HG03378 (cell line): ENCODE measurements at regions not wholly inside any gene's neighbourhood (a gene's known extent, or its start where the extent isn't known, plus 50 kb on each side); places are given as distances from the start of the nearest gene placed in this dataset.

ENCODE experiments used
- ATAC-seq: cut with Tn5 transposase; IDR thresholded peaks from one replicate; pipeline ENCODE4 v1.9.1; 2021; ENCODE audit warnings: mild to moderate bottlenecking, moderate library complexity; ENCODE audit not compliant: unreplicated experiment

DNA sequence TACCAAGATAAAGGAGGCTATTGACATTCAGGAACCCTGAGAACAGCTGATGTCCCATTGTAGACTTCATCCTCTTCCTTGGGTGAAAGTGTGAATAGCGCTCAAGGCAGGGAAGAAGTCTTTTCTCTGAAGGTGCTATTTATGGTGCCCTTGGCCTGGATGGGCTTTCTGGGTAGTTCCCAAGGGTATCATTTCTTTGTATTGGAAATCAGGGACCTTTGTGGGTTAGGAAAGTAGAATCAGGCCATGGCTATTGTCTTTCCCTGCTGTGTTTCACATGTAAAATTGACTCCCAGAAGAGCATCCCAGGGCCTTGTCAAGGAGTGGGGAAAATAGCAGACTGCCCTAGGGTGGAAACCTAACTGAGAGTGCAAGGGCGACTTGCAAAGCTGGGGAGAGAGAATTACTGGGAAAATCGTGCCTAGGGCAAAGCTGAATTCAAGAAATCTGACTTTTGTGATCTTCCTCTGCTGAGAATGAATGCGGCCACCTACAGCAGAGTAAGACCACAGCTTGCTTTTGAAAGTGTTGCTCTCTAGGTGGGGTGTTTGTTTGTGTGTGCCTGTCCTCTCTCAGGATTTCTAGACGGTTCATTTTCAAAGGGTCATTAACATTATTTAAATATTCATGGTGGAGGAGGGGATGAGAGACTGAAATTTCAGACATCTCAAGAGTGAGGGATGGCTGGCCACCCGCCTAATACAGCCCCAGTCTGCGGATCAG, 160.6 kb downstream of the C9orf152 start:
- ATAC-seq = no peak

DNA sequence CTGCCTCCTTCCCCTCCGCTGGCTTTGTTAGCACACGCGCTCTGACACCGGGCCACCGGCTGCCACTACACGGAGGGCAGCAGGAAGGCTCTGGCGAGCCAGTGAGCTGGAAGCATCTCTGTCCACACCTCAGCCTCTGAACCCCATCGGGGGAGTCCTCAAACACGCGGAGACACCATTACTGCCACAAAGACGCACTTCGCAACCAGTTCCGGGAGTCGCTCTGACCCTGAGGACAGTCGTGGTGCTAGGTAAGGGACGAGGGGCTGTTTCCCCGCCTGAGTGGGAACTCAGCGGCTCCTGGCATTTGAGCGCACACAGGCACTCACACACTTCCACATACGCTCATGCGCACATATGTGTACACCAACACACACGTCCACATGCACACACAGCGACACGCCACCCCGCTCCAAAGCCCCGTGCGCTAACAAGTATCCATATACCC, 160.0 kb downstream of the C9orf152 start:
- peak; percentile 31 for ATAC-seq

DNA sequence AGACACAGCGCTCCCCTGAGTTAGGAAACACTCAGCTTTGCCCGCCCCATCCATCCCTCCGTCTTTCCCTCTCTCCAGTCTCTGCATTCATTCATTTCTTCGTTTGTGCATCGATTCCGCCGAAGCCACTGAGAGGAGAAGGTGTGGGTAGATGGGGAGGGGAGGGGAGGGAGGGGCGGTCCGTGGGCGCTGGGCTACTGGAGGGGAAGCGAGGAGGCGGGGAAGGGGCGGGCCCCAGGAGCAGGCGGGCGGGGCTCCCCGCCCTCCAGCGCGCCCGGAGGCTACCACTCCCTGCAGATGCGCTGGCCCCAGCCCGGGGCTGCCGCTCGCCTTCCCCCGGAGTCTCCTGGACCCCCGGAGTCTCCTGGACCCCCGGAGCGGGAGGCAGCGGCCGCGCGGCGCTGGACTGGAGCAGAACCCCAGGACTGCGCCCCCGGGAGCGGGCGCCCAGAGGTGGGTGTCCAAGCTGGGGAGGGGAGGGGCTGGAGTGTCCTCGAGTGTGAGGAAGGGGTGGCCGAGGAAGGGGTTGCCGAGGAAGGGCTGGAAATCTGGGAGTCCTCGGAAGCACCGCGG, 159.5 kb downstream of the C9orf152 start:
- peak; percentile 26 for ATAC-seq

DNA sequence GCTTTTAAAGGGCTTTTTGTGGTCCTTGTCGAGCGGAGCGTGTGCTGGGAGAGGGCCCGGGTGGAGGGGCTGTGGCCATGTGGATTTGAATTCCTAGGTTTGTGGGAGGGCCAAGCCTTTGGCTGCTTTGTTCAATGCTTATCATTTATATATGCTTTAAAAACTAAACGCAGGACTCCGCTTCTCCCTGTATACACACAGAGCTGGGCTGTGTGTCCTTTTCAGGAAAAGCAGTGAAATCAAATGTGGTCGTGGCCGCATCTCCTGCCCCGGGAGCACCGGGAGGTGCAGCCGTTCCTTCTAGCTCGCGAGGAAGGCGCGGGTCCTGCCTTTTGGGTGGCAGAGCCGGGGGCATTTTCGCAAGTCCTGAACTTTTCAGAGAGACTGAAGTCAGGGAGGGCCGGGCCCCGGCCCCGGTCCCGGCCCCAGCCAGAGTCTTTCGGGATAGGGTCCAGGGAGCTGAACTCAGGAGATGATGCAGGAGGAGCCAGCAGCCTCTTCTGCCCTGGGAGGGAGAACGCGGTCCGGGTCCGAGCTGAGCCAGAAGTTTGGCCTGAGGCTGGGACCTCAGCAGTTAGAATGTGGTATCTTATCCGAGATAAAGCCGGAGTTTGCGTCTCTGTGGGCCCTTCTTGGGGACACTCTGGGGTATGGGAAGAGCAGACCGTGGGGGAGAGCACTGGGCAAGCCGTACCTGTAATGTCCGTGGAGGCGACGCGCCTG, 158.8 kb downstream of the C9orf152 start:
- peak; percentile 7 for ATAC-seq

DNA sequence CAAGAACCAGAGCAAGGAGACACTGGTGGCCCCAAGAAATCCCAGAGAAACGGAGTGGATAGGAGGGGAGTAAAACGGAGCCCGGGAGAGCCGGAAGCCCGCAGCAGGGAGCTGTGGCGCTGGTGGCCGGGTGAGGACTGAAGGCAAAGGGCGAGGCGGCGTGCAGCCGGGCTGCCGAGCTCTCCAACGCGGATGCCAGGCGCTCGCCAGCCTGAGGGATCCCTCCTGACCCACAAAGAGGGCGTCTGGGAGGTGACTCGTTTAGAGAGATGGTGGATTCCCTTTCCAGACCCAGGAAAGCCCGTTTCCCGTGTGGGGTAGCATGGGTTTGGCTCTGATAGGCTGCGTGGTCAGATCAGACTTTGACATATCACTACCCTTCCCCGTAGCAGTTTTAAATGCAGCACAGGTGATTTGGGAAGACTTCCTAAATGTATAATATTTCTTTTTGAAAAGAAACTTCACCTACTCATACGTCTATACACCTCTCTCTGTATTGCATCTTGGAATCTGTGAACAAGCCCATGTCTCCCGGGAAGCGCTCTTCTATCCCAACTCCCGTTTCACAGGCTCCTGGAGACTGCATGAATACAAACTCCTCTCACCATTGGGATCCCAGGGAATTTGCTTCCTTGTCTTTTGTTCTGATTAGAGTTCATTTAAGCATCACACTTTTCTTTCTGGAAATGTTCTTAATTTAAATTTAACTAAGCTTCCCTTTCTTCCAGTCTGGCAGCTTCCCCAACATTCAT, 158.1 kb downstream of the C9orf152 start:
- no peak for ATAC-seq

DNA sequence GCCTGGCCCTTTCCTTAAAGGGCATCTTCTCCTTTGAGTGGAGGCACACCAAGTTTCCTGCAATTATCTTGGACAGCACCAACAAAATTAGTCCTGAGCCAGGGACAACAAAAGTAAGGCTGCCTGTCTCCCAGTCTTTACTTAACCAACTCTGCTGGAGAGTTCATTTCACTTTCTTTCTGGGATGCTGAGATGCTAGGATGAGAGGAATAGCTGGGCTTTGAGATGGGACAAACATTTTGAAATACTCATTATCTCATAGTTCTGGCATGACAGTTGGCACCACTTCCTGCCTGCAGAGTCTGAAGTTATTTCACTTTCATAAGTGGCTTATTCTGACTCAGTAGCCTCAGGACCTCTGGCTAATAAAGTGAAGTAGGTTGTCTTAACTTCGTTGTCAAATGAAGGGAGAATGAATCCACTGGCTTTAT, 157.0 kb downstream of the C9orf152 start:
- peak; percentile 72 for ATAC-seq

DNA sequence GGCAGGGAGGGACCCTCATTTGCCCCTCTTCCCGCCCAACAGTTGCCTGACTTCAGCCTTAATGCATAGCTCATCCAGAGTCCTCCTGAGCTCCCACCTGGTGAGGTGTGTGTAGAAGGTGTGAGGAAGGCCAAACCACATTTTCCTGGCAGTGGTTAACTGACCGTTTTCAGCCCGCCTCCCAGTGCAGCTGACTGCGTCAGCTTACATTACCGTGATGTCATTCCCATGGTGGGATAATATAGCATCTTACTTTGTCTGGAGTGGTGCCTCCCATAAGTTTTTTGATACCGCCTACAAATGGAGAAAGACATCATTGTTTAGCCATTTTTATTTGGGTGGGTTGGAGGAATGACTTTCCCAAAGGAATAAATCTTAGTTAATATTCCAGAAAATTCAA, 151.9 kb downstream of the C9orf152 start:
- no peak for ATAC-seq

DNA sequence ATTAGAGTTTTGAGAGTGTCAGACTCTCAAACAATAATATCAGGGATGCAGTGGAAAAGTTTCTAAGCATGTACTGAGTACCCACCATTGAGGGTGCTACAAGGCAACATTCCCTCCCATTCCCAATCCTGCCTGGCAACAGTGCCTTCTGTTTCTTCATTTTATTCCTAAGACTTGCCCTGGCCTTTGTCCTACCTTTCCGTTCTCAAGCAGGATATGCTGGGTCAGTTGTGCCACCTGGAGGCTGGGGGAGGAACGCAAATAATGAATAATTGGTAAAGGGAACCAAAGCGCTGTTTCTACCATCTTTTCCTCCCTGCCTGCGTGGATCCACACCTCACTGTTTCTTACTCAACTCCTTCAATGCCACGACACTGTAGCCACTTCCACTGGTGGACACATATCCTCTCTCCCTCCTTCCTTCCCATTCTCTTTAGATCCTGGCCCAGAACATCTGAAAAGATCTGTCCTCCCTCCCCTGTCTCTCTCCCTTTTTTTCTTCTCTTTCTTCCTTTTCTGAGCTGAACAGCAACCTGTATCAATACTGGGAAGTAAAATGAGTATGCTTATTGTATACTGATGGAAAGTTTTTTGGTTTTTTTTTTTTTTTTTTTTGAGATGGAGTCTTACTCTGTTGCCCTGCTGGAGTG, 149.5 kb downstream of the C9orf152 start:
- no peak for ATAC-seq

DNA sequence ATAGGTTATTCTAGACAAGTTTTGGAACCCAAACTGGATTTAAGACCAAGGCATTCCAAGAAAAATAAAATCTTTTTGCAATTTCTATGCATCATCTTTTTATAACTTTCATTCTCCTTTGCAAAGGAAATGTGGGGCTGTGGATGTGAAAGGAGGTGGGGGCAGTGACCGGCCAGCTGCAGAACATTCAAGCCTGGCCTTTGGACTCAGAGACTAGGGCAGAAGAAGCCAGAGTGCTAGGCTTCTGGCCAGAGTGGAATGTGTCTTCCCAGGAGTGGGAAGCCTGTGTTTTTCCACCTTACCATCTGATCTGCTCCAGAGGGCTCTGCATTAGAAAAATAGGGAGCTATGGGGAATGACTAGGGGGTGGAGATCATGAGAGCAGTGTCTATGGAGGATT, 148.5 kb downstream of the C9orf152 start:
- no peak for ATAC-seq

DNA sequence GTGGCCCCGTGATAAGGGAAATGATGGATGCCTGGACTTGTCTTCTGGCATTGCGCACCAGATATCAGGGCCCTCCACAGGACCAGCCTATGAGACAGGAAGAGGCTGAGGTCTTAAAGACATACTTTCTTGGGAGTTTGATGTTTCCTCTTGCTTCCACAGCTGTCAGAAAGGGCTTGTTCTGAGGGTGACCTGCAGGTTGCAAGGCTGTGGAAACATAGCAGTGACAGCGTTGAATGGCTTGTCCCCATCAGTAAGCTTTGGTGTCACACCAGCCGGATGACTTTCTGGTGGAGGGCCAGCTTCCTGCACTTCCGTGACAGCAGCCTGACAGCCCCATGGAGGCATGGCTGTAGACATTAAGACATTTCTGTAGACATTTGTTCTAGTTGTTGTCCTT, 143.2 kb downstream of the C9orf152 start:
- ATAC-seq = no peak

DNA sequence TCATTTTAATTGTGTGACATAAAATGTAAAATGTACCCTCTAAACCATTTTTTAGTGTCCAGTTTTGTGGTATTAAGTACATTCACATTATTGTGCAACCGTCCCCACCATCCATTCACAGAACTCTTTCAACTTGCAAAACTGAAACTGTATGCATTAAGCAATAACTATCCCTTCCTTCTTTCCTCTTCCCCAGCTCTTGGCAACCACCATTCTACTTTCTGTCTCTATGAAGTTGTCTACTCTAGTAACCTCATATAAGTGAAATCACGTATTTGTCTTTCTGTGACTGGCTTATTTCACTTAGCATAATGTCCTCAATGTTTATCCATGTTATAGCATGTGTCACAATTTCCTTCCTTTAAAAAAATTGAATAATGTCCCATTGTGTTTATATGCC, 142.4 kb downstream of the C9orf152 start:
- ATAC-seq = peak; percentile 70

DNA sequence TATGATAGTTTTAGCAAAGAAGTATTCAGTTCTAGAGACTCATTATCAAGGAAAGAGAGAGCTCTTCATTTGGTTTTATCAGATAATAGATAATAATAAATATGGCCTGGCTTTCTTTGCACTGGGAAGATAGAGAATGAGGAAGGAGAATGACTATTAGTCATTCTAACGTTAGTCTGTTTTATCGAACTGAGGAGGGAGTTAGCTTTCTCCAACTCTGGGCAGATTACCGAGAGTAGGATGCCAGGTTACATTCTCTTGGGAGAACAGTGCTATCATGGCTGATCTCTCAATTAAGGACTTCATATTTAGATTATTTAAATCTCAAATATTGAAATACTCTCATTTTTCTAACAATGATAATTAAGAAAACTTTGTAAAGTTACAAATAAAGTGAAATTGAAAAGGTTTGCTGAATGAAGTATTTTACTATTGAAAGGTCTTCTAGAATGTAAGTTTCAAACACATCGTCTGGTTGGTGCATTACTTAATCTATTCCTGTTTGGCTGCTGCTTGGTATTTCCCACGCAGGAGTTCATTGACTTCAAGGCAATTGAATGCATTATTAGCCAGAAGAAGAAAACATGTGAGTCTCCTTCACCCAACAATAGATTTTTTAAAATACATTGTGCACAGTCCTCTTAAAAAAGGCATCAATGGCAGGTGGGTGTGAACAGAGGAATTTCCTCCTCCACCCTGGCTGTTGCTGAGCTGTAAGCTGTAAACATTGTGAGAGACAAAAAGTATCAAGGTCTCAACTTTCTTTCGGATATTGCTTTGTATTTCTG, 140.8 kb downstream of the C9orf152 start:
- no peak for ATAC-seq

DNA sequence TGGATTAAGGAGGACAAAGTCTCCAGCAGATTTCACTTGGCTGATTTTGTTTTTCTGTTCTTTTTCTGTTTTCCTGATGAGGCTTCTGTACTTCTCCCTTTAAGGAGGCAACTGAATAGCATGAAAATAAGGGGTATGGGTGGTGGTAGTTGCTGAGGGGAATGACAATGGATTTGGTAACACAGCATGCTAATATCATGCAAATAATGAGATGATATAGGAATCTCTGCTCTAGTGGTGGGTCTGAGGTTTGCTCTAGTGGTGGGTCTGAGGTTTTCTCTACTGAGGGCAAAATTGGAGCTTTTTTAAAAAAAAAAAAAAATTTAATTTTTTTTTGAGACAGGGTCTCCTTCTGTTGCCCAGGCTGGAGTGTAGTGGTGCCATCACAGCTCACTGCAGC, 139.7 kb downstream of the C9orf152 start:
- ATAC-seq = no peak

DNA sequence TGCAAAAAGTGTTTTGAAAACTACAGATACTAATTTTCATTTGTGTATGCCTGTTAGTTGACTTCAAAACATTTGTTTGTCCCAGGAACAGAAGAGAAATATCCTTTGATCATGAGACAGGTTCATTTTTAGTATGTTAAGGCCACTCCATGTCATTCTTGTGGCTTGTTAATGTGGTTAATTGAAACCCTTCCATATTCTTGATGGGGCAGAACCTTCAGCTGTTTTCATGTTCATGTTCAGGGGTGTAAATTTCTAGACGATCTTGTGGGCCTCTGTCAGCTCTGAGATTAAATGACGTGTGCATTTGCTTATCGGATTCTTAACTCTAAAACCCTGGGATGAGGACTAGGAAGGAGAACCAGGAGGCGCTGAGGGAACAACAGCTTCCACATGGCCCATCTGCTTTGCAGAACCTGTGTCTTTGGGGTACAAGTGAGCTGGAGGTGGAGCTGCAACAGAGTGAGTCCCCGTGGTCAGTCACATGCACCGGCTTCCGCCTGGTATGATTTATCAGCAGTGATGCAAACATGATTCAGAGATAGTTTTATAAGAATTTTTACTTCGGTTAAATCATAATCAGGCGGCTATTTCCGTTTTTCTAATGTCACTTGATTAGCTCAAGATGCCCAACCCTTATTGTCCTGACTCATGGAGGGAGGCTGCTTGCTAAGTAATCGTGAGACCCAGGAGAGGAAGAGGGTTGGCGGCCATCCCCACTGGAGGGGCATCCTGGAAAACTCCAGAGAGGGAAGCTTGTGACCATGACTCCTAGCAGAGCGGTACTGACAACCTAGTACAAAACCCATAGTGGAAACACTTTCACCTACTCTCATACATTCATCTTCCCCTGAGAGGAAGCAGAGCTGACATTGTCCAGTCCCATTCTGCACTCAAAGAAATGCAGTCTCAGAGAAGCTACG, 138.4 kb downstream of the C9orf152 start:
- no peak for ATAC-seq

DNA sequence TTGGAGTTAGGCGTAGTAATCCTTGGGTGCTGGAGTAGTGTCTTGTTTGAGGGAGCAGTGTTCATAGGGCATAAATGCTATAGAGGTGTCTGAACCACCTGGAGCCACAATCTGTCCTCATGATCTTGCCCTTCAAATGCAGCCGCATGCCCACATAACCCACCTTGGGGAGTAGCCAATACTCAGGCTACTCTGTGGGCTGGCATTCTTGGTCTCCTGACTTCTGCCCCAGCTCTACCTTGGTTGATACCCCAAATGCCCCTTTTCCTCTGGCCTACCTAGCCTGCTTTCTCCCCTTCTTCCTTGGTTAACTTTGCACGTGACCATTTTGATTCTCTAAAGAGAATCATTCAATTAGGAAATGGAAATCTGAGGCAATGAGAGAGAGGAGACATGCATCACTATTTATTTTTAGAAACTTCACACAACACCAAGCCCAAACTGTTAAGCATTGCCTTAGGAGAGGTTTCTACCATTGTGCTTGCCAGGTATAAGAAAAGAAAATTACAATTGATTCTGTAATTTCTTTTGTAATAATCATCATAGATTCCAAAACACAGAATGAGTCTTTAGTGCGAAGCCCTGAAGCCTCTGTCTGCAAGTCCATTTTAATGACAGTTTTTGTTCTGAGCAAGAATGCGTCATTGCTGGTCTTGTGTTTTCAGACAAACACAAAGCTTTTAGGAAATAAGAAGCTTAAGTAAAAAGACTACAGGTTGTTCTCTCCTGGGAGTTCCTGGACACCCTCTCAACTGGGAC, 135.2 kb downstream of the C9orf152 start:
- ATAC-seq = no peak

DNA sequence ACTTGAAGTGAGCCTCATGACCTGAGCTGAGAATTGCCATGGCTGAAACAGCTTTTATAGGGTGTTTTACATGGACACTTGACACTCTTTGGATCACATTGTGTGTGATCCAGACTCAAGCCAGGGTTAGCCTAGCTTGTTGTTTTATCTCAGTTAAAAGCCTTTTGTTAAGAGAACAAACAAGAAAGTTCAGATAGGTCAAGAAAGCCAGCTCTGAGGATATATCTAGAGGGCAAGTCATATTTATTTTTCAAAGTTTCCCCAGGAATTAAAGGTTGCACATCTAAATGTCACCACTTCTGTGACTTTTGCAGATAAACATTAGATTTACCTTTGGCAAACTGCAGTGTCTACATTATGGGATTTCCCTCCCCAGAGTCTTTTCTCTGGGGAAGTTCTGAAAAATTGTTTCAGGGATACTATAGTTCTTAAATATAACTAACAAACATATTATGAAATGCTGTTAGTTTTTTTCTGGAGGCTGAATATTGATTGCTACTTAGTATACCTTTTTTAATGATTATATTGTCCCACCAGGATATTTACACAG, 134.5 kb downstream of the C9orf152 start:
- ATAC-seq = no peak

DNA sequence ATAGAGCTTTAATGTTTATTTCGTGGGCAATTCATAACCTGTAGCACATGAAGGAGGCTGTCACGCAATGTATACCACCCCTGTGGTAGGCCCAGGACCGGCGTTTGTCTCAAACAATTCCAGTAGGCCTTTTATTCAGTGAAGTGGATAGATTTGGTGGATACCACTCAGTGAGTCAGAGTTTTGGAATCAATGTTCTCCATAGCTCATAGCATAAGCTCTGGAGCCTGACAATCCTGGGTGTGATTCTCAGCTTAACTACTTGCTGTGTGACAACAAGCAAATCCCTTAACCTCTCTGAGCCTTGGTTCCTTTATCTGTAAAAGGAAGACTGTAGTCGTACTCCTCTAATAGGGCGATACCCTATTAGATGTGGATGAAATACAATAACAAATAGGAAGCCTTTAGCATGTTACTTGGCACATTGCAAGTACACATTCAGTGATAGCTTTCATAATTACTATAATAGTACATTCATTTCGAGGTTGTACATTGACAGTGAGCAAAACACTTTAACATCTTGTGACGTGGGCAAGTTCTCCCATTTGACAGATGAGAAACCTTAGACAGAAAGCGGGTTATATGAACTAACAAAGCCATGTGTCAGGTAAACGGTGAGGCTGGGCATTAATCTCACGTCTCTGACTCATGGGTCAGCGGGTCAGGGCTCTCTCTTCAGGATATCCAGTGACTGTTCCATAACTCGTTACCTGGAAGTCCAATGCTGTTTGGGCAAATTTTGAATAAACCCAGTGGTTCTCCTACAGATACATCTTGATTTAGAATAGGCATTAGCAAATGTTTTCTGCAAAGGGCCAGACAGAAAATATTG, 130.8 kb downstream of the C9orf152 start:
- ATAC-seq = no peak
